H1 (cell line): ENCODE measurements at regions not wholly inside any gene's neighbourhood (a gene's known extent, or its start where the extent isn't known, plus 50 kb on each side); places are given as distances from the start of the nearest gene placed in this dataset.

ENCODE experiments used
- CTCF ChIA-PET: fragments of 300-600 bp; sonication (Branson Sonifier 250); formaldehyde crosslinking; loops from one replicate; lab custom pipeline; 2021; ENCODE audit not compliant: partially characterized antibody; lab: Charles Lee
- POLR2A ChIA-PET: fragments of 300-600 bp; sonication (Branson Sonifier 250); formaldehyde crosslinking; loops from one replicate; lab custom pipeline; 2021; ENCODE audit warnings: inconsistent platforms; ENCODE audit not compliant: partially characterized antibody; lab: Charles Lee
- DNase-seq, 2 experiments: peaks; one replicate each; pipeline versions ENCODE4 v3.0.0 to v3.0.0-alpha.2; 2010 to 2022; ENCODE audit warnings: low spot score in 2 of 2, low read depth in 1 of 2, mixed read lengths in 1 of 2
- FAIRE-seq: peaks from 2 replicates; lab custom pipeline; 2011; peaks lifted over from hg19 to GRCh38; lab: Jason Lieb, UNC
- H2AFZ ChIP-seq: 2 replicates; pipeline ENCODE4 v1.8.1; 2012; ENCODE audit warnings: low read length, inconsistent platforms
- H2AK5ac ChIP-seq: 2 replicates; pipeline ENCODE4 v1.6.1; 2013; ENCODE audit warnings: low read depth, low read length
- H2BK120ac ChIP-seq: replicated peaks from 2 replicates; pipeline ENCODE3; 2013; ENCODE audit warnings: low read depth, low read length, inconsistent platforms
- H2BK12ac ChIP-seq: 2 replicates; pipeline ENCODE4 v1.6.1; 2013; ENCODE audit warnings: low read depth, low read length
- H2BK15ac ChIP-seq: 2 replicates; pipeline ENCODE4 v1.6.1; 2013; ENCODE audit warnings: low read length
- H2BK20ac ChIP-seq: 2 replicates; pipeline ENCODE4 v1.6.1; 2013; ENCODE audit warnings: low read length
- H2BK5ac ChIP-seq: 2 replicates; pipeline ENCODE4 v1.6.1; 2013; ENCODE audit warnings: low read depth, low read length
- H3K14ac ChIP-seq: 2 replicates; pipeline ENCODE4 v1.6.1; 2013; ENCODE audit warnings: inconsistent platforms; ENCODE audit not compliant: insufficient read length
- H3K18ac ChIP-seq: 2 replicates; pipeline ENCODE4 v1.6.1; 2013; ENCODE audit warnings: low read length; ENCODE audit errors: extremely low read depth
- H3K23ac ChIP-seq: 2 replicates; pipeline ENCODE4 v1.6.1; 2013; ENCODE audit warnings: inconsistent platforms; ENCODE audit not compliant: insufficient read length
- H3K23me2 ChIP-seq: 2 replicates; pipeline ENCODE4 v1.6.1; 2013; ENCODE audit warnings: low read depth, low read length
- H3K27ac ChIP-seq: 2 replicates; pipeline ENCODE4 v1.6.1; 2011; ENCODE audit warnings: low read depth, low read length, inconsistent platforms
- H3K27me3 ChIP-seq, 4 experiments: replicated peaks in 1 of 4; 1 replicate in 1 of 4; 2 replicates in 3 of 4; pipeline versions ENCODE4 v1.6.1 to v1.8.1; 2011 to 2013; ENCODE audit warnings: low read length in 3 of 4, mild to moderate bottlenecking in 3 of 4, inconsistent platforms in 2 of 4, mixed read lengths in 2 of 4, moderate library complexity in 1 of 4; ENCODE audit not compliant: control insufficient read depth in 3 of 4, insufficient read depth in 3 of 4; ENCODE audit errors: extremely low read depth in 1 of 4
- H3K36me3 ChIP-seq, 4 experiments: 2 replicates each; pipeline versions ENCODE4 v1.6.1 to v1.8.1; 2011 to 2013; ENCODE audit warnings: mild to moderate bottlenecking in 4 of 4, low read length in 3 of 4, moderate library complexity in 2 of 4, control low read depth in 1 of 4, inconsistent platforms in 1 of 4; ENCODE audit not compliant: insufficient read depth in 4 of 4, control insufficient read depth in 2 of 4
- H3K4ac ChIP-seq: replicated peaks from 2 replicates; pipeline ENCODE3; 2013; ENCODE audit warnings: low read length, low read depth, mixed read lengths, inconsistent platforms; ENCODE audit not compliant: insufficient read length
- H3K4me1 ChIP-seq, 4 experiments: replicated peaks in 1 of 4; 1 replicate in 1 of 4; 2 replicates in 3 of 4; pipeline versions ENCODE4 v1.6.1 to v1.8.1; 2011 to 2013; ENCODE audit warnings: low read length in 3 of 4, inconsistent platforms in 2 of 4, mixed read lengths in 1 of 4; ENCODE audit not compliant: insufficient read depth in 4 of 4, control insufficient read depth in 3 of 4
- H3K4me2 ChIP-seq, 2 experiments: 2 replicates each; pipeline versions ENCODE4 v1.6.1 to v1.8.1; 2011 to 2013; ENCODE audit warnings: low read depth in 2 of 2, low read length in 2 of 2, control low read depth in 1 of 2, inconsistent platforms in 1 of 2, mild to moderate bottlenecking in 1 of 2; ENCODE audit not compliant: insufficient read depth in 1 of 2
- H3K4me3 ChIP-seq, 4 experiments: fragments of 200-600, 300-600 bp in 1 of 4; sonication (generic), shearing (Covaris generic), sonication (Bioruptor Twin) in 1 of 4; 2 replicates each; pipeline versions ENCODE4 v1.5.1 to v1.8.1; 2011 to 2016; ENCODE audit warnings: low read length in 4 of 4, low read depth in 3 of 4, control low read depth in 2 of 4, inconsistent platforms in 2 of 4, mild to moderate bottlenecking in 2 of 4, mixed read lengths in 1 of 4, moderate library complexity in 1 of 4; ENCODE audit not compliant: insufficient read depth in 2 of 4; ENCODE audit errors: extremely low read depth in 1 of 4
- H3K56ac ChIP-seq: replicated peaks from 2 replicates; pipeline ENCODE3; 2013; ENCODE audit warnings: low read depth, mild to moderate bottlenecking, mixed read lengths, low read length, inconsistent platforms; ENCODE audit not compliant: insufficient read length
- H3K79me1 ChIP-seq: 2 replicates; pipeline ENCODE4 v1.6.1; 2013; ENCODE audit warnings: low read depth, low read length, control low read depth
- H3K79me2 ChIP-seq, 2 experiments: 2 replicates each; pipeline versions ENCODE4 v1.6.1 to v1.8.1; 2012 to 2013; ENCODE audit warnings: low read length in 2 of 2, mild to moderate bottlenecking in 2 of 2, inconsistent platforms in 1 of 2; ENCODE audit not compliant: insufficient read depth in 2 of 2, control insufficient read depth in 1 of 2
- H3K9ac ChIP-seq, 4 experiments: replicated peaks in 1 of 4; 1 replicate in 1 of 4; 2 replicates in 3 of 4; pipeline versions ENCODE4 v1.6.1 to v1.8.1; 2011 to 2013; ENCODE audit warnings: low read depth in 3 of 4, low read length in 3 of 4, control low read depth in 2 of 4, mild to moderate bottlenecking in 2 of 4, moderate library complexity in 2 of 4, inconsistent platforms in 1 of 4; ENCODE audit errors: extremely low read depth in 1 of 4
- H3K9me3 ChIP-seq, 2 experiments: 2 replicates each; pipeline versions ENCODE4 v1.6.1 to v1.8.1; 2012 to 2013; ENCODE audit warnings: mild to moderate bottlenecking in 2 of 2, moderate library complexity in 2 of 2, control low read depth in 1 of 2, inconsistent platforms in 1 of 2, low read depth in 1 of 2, low read length in 1 of 2, mixed read lengths in 1 of 2; ENCODE audit not compliant: insufficient read depth in 2 of 2
- H4K20me1 ChIP-seq, 2 experiments: replicated peaks in 1 of 2; 2 replicates each; pipeline versions ENCODE3 to v1.8.1; 2011 to 2013; ENCODE audit warnings: inconsistent platforms in 2 of 2, low read length in 2 of 2, mild to moderate bottlenecking in 1 of 2; ENCODE audit not compliant: insufficient read depth in 2 of 2, control insufficient read depth in 1 of 2
- H4K5ac ChIP-seq: 2 replicates; pipeline ENCODE4 v1.6.1; 2013; ENCODE audit warnings: low read length, low read depth, mixed read lengths, inconsistent platforms; ENCODE audit not compliant: insufficient read length
- H4K8ac ChIP-seq: 2 replicates; pipeline ENCODE4 v1.8.0; 2013; ENCODE audit warnings: mild to moderate bottlenecking, moderate library complexity, low read length, inconsistent platforms; ENCODE audit not compliant: insufficient read depth; ENCODE audit errors: extremely low read depth
- H4K91ac ChIP-seq: replicated peaks from 2 replicates; pipeline ENCODE3; 2013; ENCODE audit warnings: low read length, mixed read lengths, inconsistent platforms; ENCODE audit not compliant: insufficient read length
- BACH1 ChIP-seq: IDR thresholded peaks from 2 replicates; pipeline ENCODE4 v1.6.1; 2012; ENCODE audit warnings: low read length, improper control_type of control experiment
- CBX8 ChIP-seq: fragments of 300-800, 300-1000 bp; sonication (generic); IDR thresholded peaks from 2 replicates; pipeline ENCODE4 v1.7.1; 2016; ENCODE audit warnings: low read depth, low read length, borderline replicate concordance
- CHD2 ChIP-seq: IDR thresholded peaks from 2 replicates; pipeline ENCODE4 v1.6.1; 2012; ENCODE audit warnings: low read length, improper control_type of control experiment
- CTBP2 ChIP-seq: IDR thresholded peaks from 2 replicates; pipeline ENCODE4 v1.7.0; 2011; ENCODE audit warnings: borderline replicate concordance, mild to moderate bottlenecking, moderate library complexity, mixed read lengths, low read length; ENCODE audit not compliant: insufficient read depth, insufficient read length
- KDM5A ChIP-seq: fragments of 200-600 bp; IDR thresholded peaks from 2 replicates; pipeline ENCODE4 v1.7.1; 2012; ENCODE audit warnings: mild to moderate bottlenecking, low read length, inconsistent platforms, mixed read lengths
- MAFK ChIP-seq: IDR thresholded peaks from 2 replicates; pipeline ENCODE4 v1.6.1; 2012; ENCODE audit warnings: low read depth, mild to moderate bottlenecking, improper control_type of control experiment, low read length
- RNF2 ChIP-seq: fragments of 200-900, 300-1000 bp; sonication (generic); IDR thresholded peaks from 2 replicates; pipeline ENCODE4 v1.7.1; 2016; ENCODE audit warnings: borderline replicate concordance, low read depth, mild to moderate bottlenecking, antibody characterized with exemption, low read length; ENCODE audit not compliant: poor library complexity, severe bottlenecking; ENCODE audit errors: missing control alignments
- SAP30 ChIP-seq: fragments of 300-600 bp; sonication (generic); IDR thresholded peaks from 2 replicates; pipeline ENCODE4 v1.7.1; 2012; ENCODE audit warnings: low read length, moderate library complexity, mild to moderate bottlenecking, inconsistent platforms; ENCODE audit not compliant: insufficient read depth, insufficient replicate concordance
- SP1 ChIP-seq: IDR thresholded peaks from 2 replicates; pipeline ENCODE4 v1.6.1; 2011; ENCODE audit warnings: low read depth, low read length
- YY1 ChIP-seq: IDR thresholded peaks from 2 replicates; pipeline ENCODE4 v1.6.1; 2011; ENCODE audit warnings: low read depth, mild to moderate bottlenecking, low read length
- WGBS, 2 experiments: shearing (Covaris generic) in 1 of 2; methylation state at CpG; one replicate each; pipeline versions ENCODE4 v1.1.6 to v1.1.7; 2013 to 2015; ENCODE audit warnings: low lambda C conversion rate in 2 of 2, mixed read lengths in 2 of 2, inconsistent platforms in 1 of 2, low coverage in 1 of 2, missing lambda C conversion rate in 1 of 2; ENCODE audit not compliant: insufficient replicate concordance in 2 of 2, insufficient coverage in 1 of 2, insufficient read length in 1 of 2; ENCODE audit errors: extremely low coverage in 1 of 2, missing lambda C conversion rate in 1 of 2; 5-methylcytosine and 5-hydroxymethylcytosine counted together
- TF ChIP-seq, protein P1 (sequence below), 3 experiments: IDR thresholded peaks; 1 replicate in 2 of 3; 2 replicates in 1 of 3; pipeline versions ENCODE4 v1.5.1 to v1.6.1; 2011; ENCODE audit warnings: low read length in 3 of 3, mild to moderate bottlenecking in 3 of 3, inconsistent platforms in 2 of 3, low read depth in 1 of 3, moderate library complexity in 1 of 3; ENCODE audit not compliant: insufficient read depth in 1 of 3; ENCODE audit errors: control extremely low read depth in 1 of 3

DNA sequence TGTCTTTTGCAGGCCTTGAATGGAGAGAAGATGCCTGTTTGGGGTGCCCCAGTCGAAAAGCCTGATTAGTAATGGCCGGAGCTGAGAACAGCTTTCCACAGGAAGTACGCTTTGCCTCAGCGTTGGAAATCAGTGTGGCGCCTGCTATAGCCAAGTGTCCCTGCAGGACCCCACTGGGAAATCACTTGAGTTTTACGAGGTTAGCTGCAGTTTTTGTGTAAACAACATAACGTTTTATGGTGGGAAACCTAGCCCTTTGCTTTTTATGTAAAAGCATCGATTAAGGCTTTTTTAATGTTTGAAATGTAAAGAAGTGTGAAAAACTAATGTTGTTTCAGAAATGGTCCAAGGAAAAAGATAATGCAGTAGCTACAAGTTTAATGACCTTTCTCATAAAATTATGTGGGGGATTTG, 234.2 kb downstream of the TTC32 start:
- ChIA-PET CTCF (interaction anchor here (0.9 to 2.1 kb wide), 7 partner anchors 10 to 298 kb away, joined by 3 to 13 read pairs (median 4); no protein-coding TSS in a partner anchor), POLR2A (no interaction called here)
- H4K5ac ChIP-seq: no peak overlapping the region
- no peak overlapping the region for H2AFZ ChIP-seq
- H3K79me1 ChIP-seq: no peaks in the 10 kb centered on the region
- H4K20me1 ChIP-seq: no peaks in the 10 kb centered on the region
- H3K56ac ChIP-seq: no peak overlapping the region
- no peak overlapping the region for H2BK5ac ChIP-seq
- WGBS, 2 experiments: 90% methylated on average over 8 of the region's 8 CpGs; no CpG with 5 or more reads in 1 of the 2 experiments
- H2BK12ac ChIP-seq: no peak overlapping the region
- no peak for TF ChIP-seq CBX8
- no peak for TF ChIP-seq BACH1
- TF ChIP-seq SAP30: no peak
- TF ChIP-seq, protein P1, sequence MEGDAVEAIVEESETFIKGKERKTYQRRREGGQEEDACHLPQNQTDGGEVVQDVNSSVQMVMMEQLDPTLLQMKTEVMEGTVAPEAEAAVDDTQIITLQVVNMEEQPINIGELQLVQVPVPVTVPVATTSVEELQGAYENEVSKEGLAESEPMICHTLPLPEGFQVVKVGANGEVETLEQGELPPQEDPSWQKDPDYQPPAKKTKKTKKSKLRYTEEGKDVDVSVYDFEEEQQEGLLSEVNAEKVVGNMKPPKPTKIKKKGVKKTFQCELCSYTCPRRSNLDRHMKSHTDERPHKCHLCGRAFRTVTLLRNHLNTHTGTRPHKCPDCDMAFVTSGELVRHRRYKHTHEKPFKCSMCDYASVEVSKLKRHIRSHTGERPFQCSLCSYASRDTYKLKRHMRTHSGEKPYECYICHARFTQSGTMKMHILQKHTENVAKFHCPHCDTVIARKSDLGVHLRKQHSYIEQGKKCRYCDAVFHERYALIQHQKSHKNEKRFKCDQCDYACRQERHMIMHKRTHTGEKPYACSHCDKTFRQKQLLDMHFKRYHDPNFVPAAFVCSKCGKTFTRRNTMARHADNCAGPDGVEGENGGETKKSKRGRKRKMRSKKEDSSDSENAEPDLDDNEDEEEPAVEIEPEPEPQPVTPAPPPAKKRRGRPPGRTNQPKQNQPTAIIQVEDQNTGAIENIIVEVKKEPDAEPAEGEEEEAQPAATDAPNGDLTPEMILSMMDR (IDR thresholded peaks at IDR 0.05; ENCODE audit: control extremely low read depth in 1 of 3, insufficient read depth in 1 of 3, low read depth in 1 of 3, low read length in 3 of 3): no peak
- TF ChIP-seq CTBP2: no peak
- no peak for TF ChIP-seq KDM5A
- no peak for TF ChIP-seq SP1
- no peak for TF ChIP-seq RNF2
- no peak for TF ChIP-seq MAFK
- TF ChIP-seq YY1: no peak
- TF ChIP-seq CHD2: no peak
- H3K23me2 ChIP-seq: no peaks in the 10 kb centered on the region
- no peak overlapping the region for H3K14ac ChIP-seq
- no peaks in the 10 kb centered on the region for H3K36me3 ChIP-seq
- no peak overlapping the region for H4K8ac ChIP-seq
- no peaks in the 10 kb centered on the region for H3K27me3 ChIP-seq
- no peaks in the 10 kb centered on the region for H3K4me1 ChIP-seq
- H2BK20ac ChIP-seq: no peak overlapping the region
- no peak overlapping the region for H2BK120ac ChIP-seq
- no peak overlapping the region for H2AK5ac ChIP-seq
- H3K4me2 ChIP-seq: no peak overlapping the region
- no peak for DNase-seq
- H4K91ac ChIP-seq: no peak overlapping the region
- no peak overlapping the region for H3K23ac ChIP-seq
- H2BK15ac ChIP-seq: no peak overlapping the region
- no peaks in the 10 kb centered on the region for H3K79me2 ChIP-seq
- no peak overlapping the region for H3K4ac ChIP-seq
- no peaks in the 10 kb centered on the region for H3K9me3 ChIP-seq
- no peak overlapping the region for H3K4me3 ChIP-seq
- H3K27ac ChIP-seq: no peak overlapping the region
- FAIRE-seq: no peak
- H3K9ac ChIP-seq: no peak overlapping the region
- no peak overlapping the region for H3K18ac ChIP-seq
